ENCODE measurements at regions not wholly inside any gene's neighbourhood (a gene's known extent, or its start where the extent isn't known, plus 50 kb on each side); places are given as distances from the start of the nearest gene placed in this dataset.

- Mint-ChIP-seq H3K27ac (ENCODE audit: low read depth, unreplicated experiment) (no peak overlapping the region), H3K9me3 (ENCODE audit: unreplicated experiment) (no peaks in the 10 kb centered on the region), H3K4me1 (ENCODE audit: insufficient read depth, unreplicated experiment) (peaks cover 31% of the 10 kb centered on the region), H3K36me3 (ENCODE audit: insufficient read depth, unreplicated experiment) (peaks cover 6% of the 10 kb centered on the region), H3K27me3 (ENCODE audit: insufficient read depth, unreplicated experiment) (no peaks in the 10 kb centered on the region), H3K4me3 (ENCODE audit: unreplicated experiment) (no peak overlapping the region)
- no peak for TF ChIP-seq CTCF (IDR thresholded peaks at IDR 0.05; ENCODE audit: unreplicated experiment)
- no TSS peak for BruUV-seq (replicated peaks)
- intact Hi-C loops (cut with micrococcal nuclease), result no loop called here
- no peak for DNase-seq (ENCODE audit: unreplicated experiment)
- CTCF ChIA-PET, result interaction anchor here (0.6 to 1.4 kb wide), 3 partner anchors 45 to 229 kb away, joined by 3 read pairs; no protein-coding TSS in a partner anchor
- POLR2A ChIA-PET, result interaction anchor here (0.6 to 2.2 kb wide), 6 partner anchors 9 to 931 kb away, joined by 3 to 10 read pairs (median 4); partner anchors contain the start of gene SIPA1L2
Measured at GRCh38 chr1:232548691-232549090, 81.2 kb downstream of the SIPA1L2 start.

- Mint-ChIP-seq H3K36me3 (ENCODE audit: insufficient read depth, unreplicated experiment) (peaks cover 6% of the 10 kb centered on the region), H3K27ac (ENCODE audit: low read depth, unreplicated experiment) (no peak overlapping the region), H3K27me3 (ENCODE audit: insufficient read depth, unreplicated experiment) (no peaks in the 10 kb centered on the region), H3K9me3 (ENCODE audit: unreplicated experiment) (peaks cover 7% of the 10 kb centered on the region), H3K4me1 (ENCODE audit: insufficient read depth, unreplicated experiment) (peaks cover 30% of the 10 kb centered on the region), H3K4me3 (ENCODE audit: unreplicated experiment) (no peak overlapping the region)
- no TSS peak for BruUV-seq (replicated peaks)
- DNase-seq (ENCODE audit: unreplicated experiment), result no peak
- TF ChIP-seq CTCF (IDR thresholded peaks at IDR 0.05; ENCODE audit: unreplicated experiment), result no peak
- intact Hi-C loops (cut with micrococcal nuclease), result no loop called here
- POLR2A ChIA-PET, result interaction anchor here (0.6 to 2.2 kb wide), 6 partner anchors 9 to 930 kb away, joined by 3 to 10 read pairs (median 4); partner anchors contain the start of gene SIPA1L2
- CTCF ChIA-PET, result interaction anchor here (0.6 to 1.4 kb wide), 3 partner anchors 16 to 669 kb away, joined by 3 to 4 read pairs (median 3); no protein-coding TSS in a partner anchor
Measured at GRCh38 chr1:232547938-232548484, 81.9 kb downstream of the SIPA1L2 start.

DNA sequence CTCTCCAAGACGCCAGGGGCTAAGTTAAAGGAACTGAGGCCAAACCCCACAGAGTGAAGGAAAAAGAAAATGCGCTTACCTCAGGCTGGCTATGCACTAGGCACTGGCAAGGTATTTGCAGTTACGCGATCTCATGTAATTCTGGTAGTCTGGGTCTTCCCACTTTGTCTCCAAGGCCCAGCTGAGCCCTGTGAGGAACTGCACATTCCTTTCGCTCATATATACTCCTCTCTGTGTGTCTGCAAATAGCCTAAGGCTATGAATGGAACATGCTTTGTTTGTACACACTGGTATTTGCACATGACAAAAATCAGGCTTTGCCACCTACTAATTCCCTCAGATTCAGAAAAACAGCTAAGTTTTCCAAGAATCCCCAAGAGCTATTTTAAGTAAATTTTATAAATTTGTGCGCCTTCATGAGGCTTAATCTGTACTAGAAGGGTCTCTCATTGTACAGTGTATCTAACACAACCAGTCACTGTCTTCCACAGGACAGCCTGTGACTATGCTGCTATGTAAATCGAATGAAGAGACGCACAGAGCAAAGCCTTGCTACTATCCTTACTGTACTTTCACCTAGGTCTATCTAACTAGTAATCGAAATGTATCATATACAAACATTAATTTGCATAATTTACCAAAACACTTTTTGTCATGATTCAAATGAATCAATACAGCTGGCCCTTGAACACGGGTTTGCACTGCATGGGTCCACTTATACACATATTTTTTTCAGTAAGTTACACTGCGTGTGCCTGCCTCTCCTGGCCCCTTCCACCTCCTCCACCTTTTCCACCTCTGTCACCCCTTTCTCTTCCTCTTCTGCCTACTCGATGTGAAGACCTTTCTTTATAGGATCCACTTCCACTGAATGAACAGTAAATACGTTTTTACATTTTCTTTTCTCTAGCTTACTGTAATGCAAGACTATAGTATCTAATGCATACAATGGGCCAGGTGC, 87.0 kb downstream of the SIPA1L2 start:
- no TSS peak for BruUV-seq (replicated peaks)
- H3K4me1 Mint-ChIP-seq (ENCODE audit: insufficient read depth, unreplicated experiment), result peaks cover 61% of the 10 kb centered on the region
- peak overlapping the region; percentile 47 for H3K27ac Mint-ChIP-seq (ENCODE audit: low read depth, unreplicated experiment)
- POLR2A ChIA-PET, result interaction anchor here (0.5 to 0.9 kb wide), 6 partner anchors 25 to 686 kb away, joined by 3 to 5 read pairs (median 4); partner anchors contain the start of gene SIPA1L2
- no peak for TF ChIP-seq CTCF (IDR thresholded peaks at IDR 0.05; ENCODE audit: unreplicated experiment)
- CTCF ChIA-PET, result interaction anchor here (0.6 to 4.6 kb wide), 8 partner anchors 10 to 817 kb away, joined by 3 to 23 read pairs (median 3); no protein-coding TSS in a partner anchor
- H3K9me3 Mint-ChIP-seq (ENCODE audit: unreplicated experiment), result peaks cover 13% of the 10 kb centered on the region
- no peak overlapping the region for H3K4me3 Mint-ChIP-seq (ENCODE audit: unreplicated experiment)
- intact Hi-C loops (cut with micrococcal nuclease), result no loop called here
- H3K36me3 Mint-ChIP-seq (ENCODE audit: insufficient read depth, unreplicated experiment), result peaks cover 6% of the 10 kb centered on the region
- no peaks in the 10 kb centered on the region for H3K27me3 Mint-ChIP-seq (ENCODE audit: insufficient read depth, unreplicated experiment)
- DNase-seq (ENCODE audit: unreplicated experiment), result no peak

- H3K36me3 Mint-ChIP-seq (ENCODE audit: insufficient read depth, unreplicated experiment), result no peaks in the 10 kb centered on the region
- no peak for TF ChIP-seq CTCF (IDR thresholded peaks at IDR 0.05; ENCODE audit: unreplicated experiment)
- intact Hi-C loops (cut with micrococcal nuclease), result loop anchor here (5.0 kb wide), 1 partner anchor 168 kb away; no protein-coding TSS in a partner anchor
- ChIA-PET POLR2A (interaction anchor here (0.6 to 7.3 kb wide), 35 partner anchors 8 to 711 kb away, joined by 3 to 73 read pairs (median 4); partner anchors contain the start of gene SIPA1L2), CTCF (interaction anchor here (0.6 to 2.0 kb wide), 10 partner anchors 11 to 1261 kb away, joined by 3 to 15 read pairs (median 4); partner anchors contain the start of gene SIPA1L2)
- peaks cover 48% of the 10 kb centered on the region for H3K4me1 Mint-ChIP-seq (ENCODE audit: insufficient read depth, unreplicated experiment)
- peak overlapping the region; percentile 86 for H3K27ac Mint-ChIP-seq (ENCODE audit: low read depth, unreplicated experiment)
- no peak for DNase-seq (ENCODE audit: unreplicated experiment)
- no TSS peak for BruUV-seq (replicated peaks)
- no peaks in the 10 kb centered on the region for H3K27me3 Mint-ChIP-seq (ENCODE audit: insufficient read depth, unreplicated experiment)
- peaks cover 13% of the 10 kb centered on the region for H3K9me3 Mint-ChIP-seq (ENCODE audit: unreplicated experiment)
- peak overlapping the region; percentile 48 for H3K4me3 Mint-ChIP-seq (ENCODE audit: unreplicated experiment)
Measured at GRCh38 chr1:232538943-232539302, 91.0 kb downstream of the SIPA1L2 start.

Measured in MCF 10A (cell line).